ENCODE measurements at regions not wholly inside any gene's neighbourhood (a gene's known extent, or its start where the extent isn't known, plus 50 kb on each side); places are given as distances from the start of the nearest gene placed in this dataset.

- no peak overlapping the region for H3K4me3 Mint-ChIP-seq
- no peaks in the 10 kb centered on the region for H3K36me3 ChIP-seq (replicated peaks in 1 of 2; ENCODE audit: control extremely low read depth in 1 of 2, control insufficient read depth in 1 of 2, extremely low read depth in 1 of 2, insufficient read depth in 2 of 2, low read length in 1 of 2)
Observed at GRCh38 chr17:71024172-71024571, 854.8 kb downstream of the KCNJ2 start.

GRCh38 chr17:71024969-71025368, 855.6 kb downstream of the KCNJ2 start:
- no CpG with 5 or more reads among the region's 2 CpGs for WGBS (ENCODE audit: insufficient coverage)
- Mint-ChIP-seq H3K9me3 (ENCODE audit: insufficient read depth) (no peaks in the 10 kb centered on the region), H3K4me1 (no peaks in the 10 kb centered on the region), H3K27me3 (no peaks in the 10 kb centered on the region), H3K4me3 (no peak overlapping the region), H3K27ac (no peak overlapping the region)
- no peak overlapping the region for H3K9ac ChIP-seq (ENCODE audit: low read length)
- H3K4me1 ChIP-seq (ENCODE audit: control insufficient read depth in 2 of 2, insufficient read depth in 2 of 2, low read length in 2 of 2), result no peaks in the 10 kb centered on the region
- no peak overlapping the region for H2AFZ ChIP-seq (ENCODE audit: insufficient read depth, low read depth, low read length, poor library complexity, severe bottlenecking)
- DNase-seq (no peak), ATAC-seq (ENCODE audit: low read depth) (no peak)
- no peak overlapping the region for H3K4me3 ChIP-seq (ENCODE audit: control extremely low read depth in 1 of 5, extremely low read depth in 1 of 5, insufficient read depth in 1 of 5, low read depth in 2 of 5, low read length in 4 of 5)
- ChIA-PET CTCF (no interaction called here), POLR2A (no interaction called here)
- no peaks in the 10 kb centered on the region for H3K27me3 ChIP-seq (replicated peaks in 1 of 4; ENCODE audit: control extremely low read depth in 1 of 4, control insufficient read depth in 3 of 4, insufficient read depth in 4 of 4, low read length in 3 of 4)
- no peaks in the 10 kb centered on the region for H4K20me1 ChIP-seq (ENCODE audit: control insufficient read depth, insufficient read depth, low read length, poor library complexity, severe bottlenecking)
- intact Hi-C loops (cut with micrococcal nuclease), result no loop called here
- peaks cover 0 to 2% (median 0%) of the 10 kb centered on the region in 3 donors for H3K9me3 ChIP-seq (ENCODE audit: control extremely low read depth in 1 of 3, control insufficient read depth in 2 of 3, insufficient read depth in 1 of 3, low read length in 2 of 3)
- H3K4me2 ChIP-seq (replicated peaks; ENCODE audit: low read depth, low read length, poor library complexity, severe bottlenecking), result no peak overlapping the region
- H3K27ac ChIP-seq (ENCODE audit: low read length in 2 of 2), result no peak overlapping the region
- TF ChIP-seq CTCF (IDR thresholded peaks at IDR 0.05), result no peak
- no peaks in the 10 kb centered on the region for H3K79me2 ChIP-seq (ENCODE audit: control insufficient read depth, insufficient read depth, low read length)
- no peaks in the 10 kb centered on the region for H3K36me3 ChIP-seq (replicated peaks in 1 of 2; ENCODE audit: control extremely low read depth in 1 of 2, control insufficient read depth in 1 of 2, extremely low read depth in 1 of 2, insufficient read depth in 2 of 2, low read length in 1 of 2)

More at GRCh38 chr17:71024172-71024571, 854.8 kb downstream of the KCNJ2 start:
- Histone ChIP-seq H3K27ac (ENCODE audit: low read length in 2 of 2) (no peak overlapping the region), H3K4me3 (ENCODE audit: control extremely low read depth in 1 of 5, extremely low read depth in 1 of 5, insufficient read depth in 1 of 5, low read depth in 2 of 5, low read length in 4 of 5) (no peak overlapping the region), H3K4me1 (ENCODE audit: control insufficient read depth in 2 of 2, insufficient read depth in 2 of 2, low read length in 2 of 2) (no peaks in the 10 kb centered on the region), H4K20me1 (ENCODE audit: control insufficient read depth, insufficient read depth, low read length, poor library complexity, severe bottlenecking) (no peaks in the 10 kb centered on the region), H3K4me2 (replicated peaks; ENCODE audit: low read depth, low read length, poor library complexity, severe bottlenecking) (no peak overlapping the region), H2AFZ (ENCODE audit: insufficient read depth, low read depth, low read length, poor library complexity, severe bottlenecking) (no peak overlapping the region), H3K9ac (ENCODE audit: low read length) (no peak overlapping the region), H3K9me3 (ENCODE audit: control extremely low read depth in 1 of 3, control insufficient read depth in 2 of 3, insufficient read depth in 1 of 3, low read length in 2 of 3) (peaks cover 0 to 2% (median 0%) of the 10 kb centered on the region in 3 donors), H3K79me2 (ENCODE audit: control insufficient read depth, insufficient read depth, low read length) (no peaks in the 10 kb centered on the region), H3K27me3 (replicated peaks in 1 of 4; ENCODE audit: control extremely low read depth in 1 of 4, control insufficient read depth in 3 of 4, insufficient read depth in 4 of 4, low read length in 3 of 4) (no peaks in the 10 kb centered on the region)
- no peaks in the 10 kb centered on the region for H3K9me3 Mint-ChIP-seq (ENCODE audit: insufficient read depth)
- POLR2A ChIA-PET, result no interaction called here
- ATAC-seq (ENCODE audit: low read depth), result no peak
- no peak for TF ChIP-seq CTCF (IDR thresholded peaks at IDR 0.05)
- TF ChIP-seq EZH2 (IDR thresholded peaks at IDR 0.05; ENCODE audit: borderline replicate concordance, insufficient read depth, low read depth, low read length, poor library complexity, severe bottlenecking), result no peak
- CTCF ChIA-PET, result no interaction called here
- H3K27me3 Mint-ChIP-seq, result no peaks in the 10 kb centered on the region
- H3K4me1 Mint-ChIP-seq, result no peaks in the 10 kb centered on the region
- no peak overlapping the region for H3K27ac Mint-ChIP-seq
- no peak for DNase-seq
- no CpG with 5 or more reads among the region's 3 CpGs for WGBS (ENCODE audit: insufficient coverage)
- intact Hi-C loops (cut with micrococcal nuclease), result no loop called here

Data from B cell (primary cell).